Mesendoderm (in vitro differentiated cells): ENCODE measurements at regions not wholly inside any gene's neighbourhood (a gene's known extent, or its start where the extent isn't known, plus 50 kb on each side); places are given as distances from the start of the nearest gene placed in this dataset.

Experiments
- DNase-seq: peaks from one replicate; pipeline ENCODE4 v3.0.0; 2013
- H2AK5ac ChIP-seq: 2 replicates; pipeline ENCODE4 v1.6.1; 2013; ENCODE audit warnings: low read length, inconsistent platforms
- H2BK120ac ChIP-seq: 2 replicates; pipeline ENCODE4 v1.6.1; 2013; ENCODE audit warnings: low read depth, mild to moderate bottlenecking, low read length, moderate library complexity, mixed read lengths
- H2BK15ac ChIP-seq: replicated peaks from 2 replicates; pipeline ENCODE4 v1.6.1; 2013; ENCODE audit warnings: low read depth, mild to moderate bottlenecking, moderate library complexity
- H2BK5ac ChIP-seq: 2 replicates; pipeline ENCODE4 v1.6.1; 2013; ENCODE audit warnings: low read length, inconsistent platforms
- H3K18ac ChIP-seq: 2 replicates; pipeline ENCODE4 v1.6.1; 2013; ENCODE audit warnings: mild to moderate bottlenecking, low read length, mixed read lengths
- H3K23ac ChIP-seq: one replicate; pipeline ENCODE4 v1.6.1; 2013; ENCODE audit warnings: low read length
- H3K27ac ChIP-seq: 2 replicates; pipeline ENCODE4 v1.5.1; 2013; ENCODE audit warnings: low read depth, mild to moderate bottlenecking, inconsistent platforms, low read length, moderate library complexity
- H3K27me3 ChIP-seq: 2 replicates; pipeline ENCODE4 v1.6.1; 2013; ENCODE audit warnings: low read length, control low read depth, mild to moderate bottlenecking, inconsistent platforms; ENCODE audit not compliant: insufficient read depth, poor library complexity
- H3K36me3 ChIP-seq: 2 replicates; pipeline ENCODE4 v1.6.1; 2013; ENCODE audit warnings: low read length, inconsistent platforms; ENCODE audit not compliant: control insufficient read depth, insufficient read depth
- H3K4ac ChIP-seq: one replicate; pipeline ENCODE4 v1.6.1; 2013; ENCODE audit warnings: low read depth, mild to moderate bottlenecking, low read length, moderate library complexity
- H3K4me1 ChIP-seq: 2 replicates; pipeline ENCODE4 v1.6.1; 2013; ENCODE audit warnings: low read depth, low read length, inconsistent platforms; ENCODE audit not compliant: control insufficient read depth
- H3K4me2 ChIP-seq: 2 replicates; pipeline ENCODE4 v1.6.1; 2013; ENCODE audit warnings: low read length
- H3K4me3 ChIP-seq: 2 replicates; pipeline ENCODE4 v1.5.1; 2013; ENCODE audit warnings: mild to moderate bottlenecking, low read length
- H3K56ac ChIP-seq: one replicate; pipeline ENCODE4 v1.6.1; 2013; ENCODE audit warnings: low read length
- H3K79me1 ChIP-seq: 2 replicates; pipeline ENCODE4 v1.6.1; 2013; ENCODE audit warnings: low read length, inconsistent platforms
- H3K79me2 ChIP-seq: 2 replicates; pipeline ENCODE4 v1.6.1; 2013; ENCODE audit warnings: mild to moderate bottlenecking, low read length; ENCODE audit not compliant: control insufficient read depth, insufficient read depth
- H3K9ac ChIP-seq: 2 replicates; pipeline ENCODE4 v1.6.1; 2013; ENCODE audit warnings: low read length, inconsistent platforms
- H4K5ac ChIP-seq: one replicate; pipeline ENCODE4 v1.6.1; 2013; ENCODE audit warnings: low read length
- H4K8ac ChIP-seq: one replicate; pipeline ENCODE4 v1.6.1; 2013; ENCODE audit warnings: low read depth, mild to moderate bottlenecking, control low read depth, low read length, moderate library complexity
- WGBS: extraction: QIAGEN DNeasy Blood & Tissue Kit; methylation state at CpG from one replicate; pipeline ENCODE4 v1.1.7; 2013; ENCODE audit warnings: low lambda C conversion rate, missing lambda C conversion rate; ENCODE audit not compliant: insufficient coverage; ENCODE audit errors: extremely low coverage; 5-methylcytosine and 5-hydroxymethylcytosine counted together

DNA sequence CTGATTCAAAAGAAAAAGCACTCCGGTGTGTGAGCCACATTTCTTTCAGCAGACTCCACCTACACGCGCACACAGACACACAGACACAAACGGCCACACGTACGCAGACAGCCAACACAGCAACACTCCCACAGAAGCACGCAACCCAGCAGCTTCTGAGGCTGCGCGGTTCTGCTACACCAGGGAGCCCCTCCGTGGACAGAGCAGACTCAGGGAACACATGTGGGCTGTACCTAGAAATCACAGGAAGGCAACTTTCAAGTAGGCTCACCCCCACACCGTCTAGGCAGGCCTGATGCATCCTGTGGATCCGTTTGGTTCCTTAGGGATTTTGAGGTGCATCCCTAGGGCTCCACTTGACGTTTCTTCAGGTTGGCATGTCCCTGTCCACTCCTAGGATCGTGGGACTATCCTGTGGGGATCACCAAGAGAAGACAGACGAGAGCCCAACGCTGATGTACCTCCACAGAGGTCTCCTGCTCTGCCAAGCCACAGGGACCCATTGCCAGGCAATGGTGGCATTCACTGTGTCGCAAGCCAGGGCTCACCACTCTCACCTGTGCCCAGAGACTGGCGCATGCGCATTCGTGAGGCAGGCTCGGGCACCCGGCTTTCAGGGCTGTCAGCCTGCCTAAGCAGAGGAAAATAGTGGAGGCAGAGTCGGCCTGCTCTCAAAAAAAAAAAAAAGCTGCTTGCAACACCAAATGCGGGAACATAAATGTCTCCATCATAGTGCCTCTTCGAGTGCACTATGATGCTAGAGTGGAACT is 2333.3 kb downstream of the TP53TG3F start:
- no peaks in the 10 kb centered on the region for H3K36me3 ChIP-seq
- DNase-seq = no peak

DNA sequence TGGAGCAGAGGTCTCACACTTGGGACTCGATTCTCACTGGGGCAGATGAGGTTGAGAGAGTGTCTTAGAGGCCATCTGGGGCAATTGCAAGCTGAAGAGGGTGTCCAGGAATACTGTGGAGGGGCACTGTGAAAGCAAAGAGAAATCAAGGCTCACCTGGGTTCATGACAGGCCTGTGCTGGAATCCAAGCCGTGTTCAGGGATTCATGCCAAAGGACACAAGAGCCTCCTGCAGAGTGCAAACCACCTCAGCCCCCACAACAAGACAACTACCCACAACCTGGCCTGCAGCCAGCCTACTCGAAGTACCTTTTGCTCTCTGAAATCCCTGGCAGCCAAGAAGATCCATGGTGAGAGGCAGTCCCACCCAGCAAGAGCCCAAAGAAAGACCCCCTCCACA is 2334.2 kb downstream of the TP53TG3F start:
- no peaks in the 10 kb centered on the region for H3K27me3 ChIP-seq
- H3K9ac ChIP-seq = no peak overlapping the region

More for the DNA sequence above, 2333.3 kb downstream of the TP53TG3F start:
- Histone ChIP-seq H2BK15ac (no peak overlapping the region), H3K27ac (no peak overlapping the region), H4K8ac (no peak overlapping the region), H2BK120ac (no peak overlapping the region), H3K23ac (no peak overlapping the region), H3K4me1 (no peaks in the 10 kb centered on the region), H3K4me3 (peak overlapping the region; percentile 6), H4K5ac (no peak overlapping the region), H3K27me3 (no peaks in the 10 kb centered on the region), H2BK5ac (no peak overlapping the region), H3K79me1 (no peaks in the 10 kb centered on the region), H3K56ac (no peak overlapping the region), H3K18ac (no peak overlapping the region), H3K4ac (no peak overlapping the region), H3K4me2 (no peak overlapping the region), H2AK5ac (no peak overlapping the region), H3K79me2 (no peaks in the 10 kb centered on the region), H3K9ac (no peak overlapping the region)
- WGBS = no CpG with 5 or more reads among the region's 25 CpGs

DNA sequence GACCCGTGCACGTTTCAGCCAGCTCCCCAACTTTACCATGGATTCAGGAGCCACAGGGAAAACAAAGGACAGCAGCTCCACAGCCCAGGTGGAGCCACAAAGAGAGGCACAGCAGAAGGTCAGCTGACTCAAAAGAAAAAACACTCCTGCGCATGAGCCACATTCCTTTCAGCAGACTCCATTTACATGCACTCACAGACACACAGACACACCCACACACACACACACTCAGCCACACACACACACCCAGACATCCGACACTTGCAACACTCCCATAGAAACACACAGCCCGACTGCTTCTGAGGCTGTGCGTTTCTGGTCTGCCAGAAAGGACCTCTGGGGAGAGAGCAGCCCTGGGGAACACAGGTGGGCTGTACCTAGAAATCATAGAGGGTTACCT is 2335.5 kb downstream of the TP53TG3F start:
- Histone ChIP-seq H3K4me1 (no peaks in the 10 kb centered on the region), H2AK5ac (no peak overlapping the region), H3K23ac (no peak overlapping the region), H3K36me3 (no peaks in the 10 kb centered on the region), H2BK15ac (no peak overlapping the region), H3K79me2 (no peaks in the 10 kb centered on the region), H3K27me3 (no peaks in the 10 kb centered on the region), H4K5ac (no peak overlapping the region), H3K9ac (no peak overlapping the region), H3K4ac (no peak overlapping the region), H4K8ac (no peak overlapping the region), H3K4me2 (no peak overlapping the region), H3K56ac (no peak overlapping the region), H2BK5ac (no peak overlapping the region), H3K79me1 (no peaks in the 10 kb centered on the region), H2BK120ac (no peak overlapping the region), H3K4me3 (no peak overlapping the region), H3K18ac (no peak overlapping the region), H3K27ac (no peak overlapping the region)
- no peak for DNase-seq
- WGBS = no CpG with 5 or more reads among the region's 6 CpGs

More for the DNA sequence above, 2334.2 kb downstream of the TP53TG3F start:
- H2BK5ac ChIP-seq = no peak overlapping the region
- no peak overlapping the region for H4K5ac ChIP-seq
- no peak overlapping the region for H3K56ac ChIP-seq
- no peaks in the 10 kb centered on the region for H3K79me2 ChIP-seq
- H3K4me3 ChIP-seq = no peak overlapping the region
- no peak overlapping the region for H2BK15ac ChIP-seq
- no peak overlapping the region for H3K4ac ChIP-seq
- H2AK5ac ChIP-seq = no peak overlapping the region
- no peak overlapping the region for H4K8ac ChIP-seq
- no peak overlapping the region for H3K27ac ChIP-seq
- WGBS = no CpG with 5 or more reads among the region's 3 CpGs
- no peak overlapping the region for H3K4me2 ChIP-seq
- no peak overlapping the region for H3K23ac ChIP-seq
- no peak for DNase-seq
- no peaks in the 10 kb centered on the region for H3K36me3 ChIP-seq
- no peaks in the 10 kb centered on the region for H3K79me1 ChIP-seq
- no peak overlapping the region for H3K18ac ChIP-seq
- no peaks in the 10 kb centered on the region for H3K4me1 ChIP-seq
- no peak overlapping the region for H2BK120ac ChIP-seq

DNA sequence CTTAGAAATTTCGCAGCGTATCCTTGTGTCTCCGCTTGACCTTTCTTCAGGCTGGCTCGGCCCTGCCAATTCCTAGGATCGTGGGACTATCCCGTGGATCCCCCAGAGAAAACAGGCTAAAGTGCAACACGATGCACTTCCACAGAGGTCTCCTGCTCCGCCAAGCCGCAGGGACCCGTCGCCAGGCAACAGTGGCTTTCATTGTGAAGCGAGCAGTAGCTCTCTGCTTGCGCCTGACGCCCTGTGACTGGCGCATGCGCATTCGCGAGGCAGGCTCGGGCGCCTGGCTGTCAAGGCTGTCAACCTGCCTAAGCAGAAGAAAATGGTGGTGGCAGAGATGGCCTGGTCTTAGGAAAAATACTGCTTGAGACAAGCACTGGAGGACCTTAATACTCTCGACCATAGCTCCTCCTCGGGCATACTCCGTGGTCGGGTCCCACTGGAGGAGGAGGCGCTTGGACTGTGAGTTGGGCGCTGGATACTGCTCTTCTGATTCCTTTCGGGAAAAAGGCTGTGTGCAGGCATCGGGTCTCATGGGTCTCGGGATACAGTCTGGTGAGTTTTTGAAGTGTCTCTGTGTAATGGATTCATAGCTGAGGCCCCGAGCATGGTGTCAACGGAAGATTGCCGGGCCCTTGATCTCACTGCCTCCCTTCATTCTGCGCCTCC is 2336.1 kb downstream of the TP53TG3F start:
- H3K18ac ChIP-seq = no peak overlapping the region

DNA sequence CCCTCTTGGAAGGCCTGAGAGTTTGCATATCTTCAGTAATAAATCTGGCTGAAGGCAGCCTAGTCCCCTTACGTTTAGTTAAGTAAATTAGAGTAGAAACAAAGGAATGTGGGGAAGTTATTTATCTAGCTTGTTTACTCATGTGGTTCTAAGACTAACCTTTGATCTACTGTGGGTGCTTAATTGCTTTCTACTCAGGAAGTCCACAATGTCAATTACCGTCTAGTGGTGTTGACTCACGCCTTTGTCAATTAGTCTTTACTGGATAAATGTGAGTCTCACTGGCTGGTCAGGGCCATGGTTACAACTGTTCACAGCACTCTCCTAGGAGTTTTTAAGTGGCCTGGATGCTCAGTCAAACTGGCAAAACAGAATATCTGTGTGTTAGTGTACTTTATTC is 2338.4 kb downstream of the TP53TG3F start:
- H3K79me2 ChIP-seq = no peaks in the 10 kb centered on the region
- H3K79me1 ChIP-seq = no peaks in the 10 kb centered on the region
- no peaks in the 10 kb centered on the region for H3K27me3 ChIP-seq
- H4K5ac ChIP-seq = no peak overlapping the region
- no peak overlapping the region for H3K4me3 ChIP-seq
- no peak overlapping the region for H3K27ac ChIP-seq
- no peak for DNase-seq
- H3K56ac ChIP-seq = no peak overlapping the region
- no peak overlapping the region for H2BK5ac ChIP-seq
- H3K4me1 ChIP-seq = no peaks in the 10 kb centered on the region
- H2BK120ac ChIP-seq = no peak overlapping the region
- H3K23ac ChIP-seq = no peak overlapping the region
- H3K4ac ChIP-seq = no peak overlapping the region
- H2BK15ac ChIP-seq = no peak overlapping the region
- H2AK5ac ChIP-seq = no peak overlapping the region
- no peak overlapping the region for H4K8ac ChIP-seq
- H3K18ac ChIP-seq = no peak overlapping the region
- H3K4me2 ChIP-seq = no peak overlapping the region
- WGBS = no CpG with 5 or more reads among the region's 3 CpGs
- no peaks in the 10 kb centered on the region for H3K36me3 ChIP-seq
- H3K9ac ChIP-seq = no peak overlapping the region

More for the DNA sequence above, 2336.1 kb downstream of the TP53TG3F start:
- Histone ChIP-seq H3K56ac (no peak overlapping the region), H2AK5ac (no peak overlapping the region), H3K27ac (no peak overlapping the region), H3K4me1 (no peaks in the 10 kb centered on the region), H4K8ac (no peak overlapping the region), H3K79me1 (no peaks in the 10 kb centered on the region), H3K36me3 (no peaks in the 10 kb centered on the region), H2BK5ac (no peak overlapping the region), H3K79me2 (no peaks in the 10 kb centered on the region), H3K9ac (no peak overlapping the region), H3K27me3 (no peaks in the 10 kb centered on the region), H2BK120ac (no peak overlapping the region), H3K4me3 (no peak overlapping the region), H2BK15ac (no peak overlapping the region), H3K23ac (no peak overlapping the region), H3K4ac (no peak overlapping the region), H3K4me2 (no peak overlapping the region), H4K5ac (no peak overlapping the region)
- DNase-seq = no peak
- no CpG with 5 or more reads among the region's 33 CpGs for WGBS
